Activated T-cell treated with anti-CD3 and anti-CD28 coated beads, Interleukin-2, amount 50 U/mL, for 72 hours (primary cell): ENCODE measurements at regions not wholly inside any gene's neighbourhood (a gene's known extent, or its start where the extent isn't known, plus 50 kb on each side); places are given as distances from the start of the nearest gene placed in this dataset.
A peak's percentile ranks its signal among the peaks of the same experiment; 100 is the strongest.

Source experiments
- ATAC-seq, 2 donors: fragments of 150-1000 bp; cut with Tn5 transposase; replicated peaks in 1 of 2; 2 replicates each; pipeline ENCODE4 v1.10.0; 2021; ENCODE audit warnings: moderate library complexity in 2 of 2, mild to moderate bottlenecking in 1 of 2
- DNase-seq, 2 donors: peaks; one replicate each; pipeline ENCODE4 v3.0.0; 2021 to 2022; ENCODE audit warnings: mixed read lengths in 1 of 2
- H3K27ac Mint-ChIP-seq: one replicate; pipeline ENCODE4 v1.8.0; 2022; ENCODE audit warnings: mild to moderate bottlenecking, moderate library complexity, mixed read lengths
- H3K27me3 Mint-ChIP-seq: one replicate; pipeline ENCODE4 v1.8.0; 2022; ENCODE audit warnings: low read depth, mixed read lengths
- H3K36me3 Mint-ChIP-seq, 2 donors: one replicate each; pipeline ENCODE4 v1.8.0; 2022; ENCODE audit warnings: mixed read lengths in 2 of 2, mild to moderate bottlenecking in 1 of 2; ENCODE audit not compliant: insufficient read depth in 2 of 2
- H3K4me1 Mint-ChIP-seq: one replicate; pipeline ENCODE4 v1.8.0; 2022; ENCODE audit warnings: low read depth, mixed read lengths
- H3K4me3 Mint-ChIP-seq, 2 donors: one replicate each; pipeline ENCODE4 v1.8.0; 2022; ENCODE audit warnings: mild to moderate bottlenecking in 2 of 2, mixed read lengths in 2 of 2, moderate library complexity in 2 of 2
- H3K9me3 Mint-ChIP-seq, 2 donors: one replicate each; pipeline ENCODE4 v1.8.0; 2022; ENCODE audit warnings: mixed read lengths in 2 of 2

GRCh38 chr2:212692466-212692865 is 153.9 kb upstream of the ERBB4 start:
- Mint-ChIP-seq H3K36me3 (no peaks in the 10 kb centered on the region), H3K27me3 (no peaks in the 10 kb centered on the region), H3K27ac (no peak overlapping the region), H3K4me1 (no peaks in the 10 kb centered on the region), H3K9me3 (no peaks in the 10 kb centered on the region), H3K4me3 (no peak overlapping the region)
- ATAC-seq (no peak), DNase-seq (no peak)

- no peaks in the 10 kb centered on the region for H3K4me1 Mint-ChIP-seq
- no peaks in the 10 kb centered on the region for H3K36me3 Mint-ChIP-seq
- ATAC-seq (peak in 1 of 2 donors; percentile 34), DNase-seq (peak; percentile 47 to 58)
- H3K4me3 Mint-ChIP-seq: no peak overlapping the region
- no peak overlapping the region for H3K27ac Mint-ChIP-seq
- no peaks in the 10 kb centered on the region for H3K27me3 Mint-ChIP-seq
- H3K9me3 Mint-ChIP-seq: no peaks in the 10 kb centered on the region
These were observed 147.8 kb upstream of the ERBB4 start for GRCh38 chr2:212686285-212686895.

- DNase-seq (no peak), ATAC-seq (no peak)
- Mint-ChIP-seq H3K27ac (no peak overlapping the region), H3K4me3 (no peak overlapping the region), H3K9me3 (no peaks in the 10 kb centered on the region), H3K27me3 (no peaks in the 10 kb centered on the region), H3K4me1 (no peaks in the 10 kb centered on the region), H3K36me3 (no peaks in the 10 kb centered on the region)
These were observed 144.9 kb upstream of the ERBB4 start for GRCh38 chr2:212683346-212684097.

- no peak overlapping the region for H3K4me3 Mint-ChIP-seq
- no peak for ATAC-seq
These were observed 144.3 kb upstream of the ERBB4 start for GRCh38 chr2:212682937-212683336.

GRCh38 chr2:212677466-212677865 is 138.9 kb upstream of the ERBB4 start:
- DNase-seq: no peak
- Mint-ChIP-seq H3K4me3 (no peak overlapping the region), H3K4me1 (no peaks in the 10 kb centered on the region), H3K27ac (no peak overlapping the region), H3K36me3 (no peaks in the 10 kb centered on the region), H3K27me3 (peaks cover 11% of the 10 kb centered on the region), H3K9me3 (no peaks in the 10 kb centered on the region)
- ATAC-seq: no peak

More at GRCh38 chr2:212682937-212683336, 144.3 kb upstream of the ERBB4 start:
- H3K27ac Mint-ChIP-seq: no peak overlapping the region
- H3K27me3 Mint-ChIP-seq: no peaks in the 10 kb centered on the region
- H3K36me3 Mint-ChIP-seq: no peaks in the 10 kb centered on the region
- H3K9me3 Mint-ChIP-seq: no peaks in the 10 kb centered on the region
- no peak for DNase-seq
- no peaks in the 10 kb centered on the region for H3K4me1 Mint-ChIP-seq

GRCh38 chr2:212672186-212672585 is 133.6 kb upstream of the ERBB4 start:
- H3K27me3 Mint-ChIP-seq: peaks cover 5% of the 10 kb centered on the region
- no peak overlapping the region for H3K4me3 Mint-ChIP-seq
- no peaks in the 10 kb centered on the region for H3K4me1 Mint-ChIP-seq
- no peak for ATAC-seq
- DNase-seq: no peak
- no peaks in the 10 kb centered on the region for H3K36me3 Mint-ChIP-seq
- no peak overlapping the region for H3K27ac Mint-ChIP-seq
- no peaks in the 10 kb centered on the region for H3K9me3 Mint-ChIP-seq

GRCh38 chr2:212669761-212670160 is 131.2 kb upstream of the ERBB4 start:
- DNase-seq: no peak
- Mint-ChIP-seq H3K4me1 (no peaks in the 10 kb centered on the region), H3K9me3 (no peaks in the 10 kb centered on the region), H3K4me3 (no peak overlapping the region), H3K27me3 (no peaks in the 10 kb centered on the region), H3K27ac (no peak overlapping the region), H3K36me3 (no peaks in the 10 kb centered on the region)
- ATAC-seq: no peak

- H3K36me3 Mint-ChIP-seq: no peaks in the 10 kb centered on the region
- no peak overlapping the region for H3K4me3 Mint-ChIP-seq
- H3K4me1 Mint-ChIP-seq: no peaks in the 10 kb centered on the region
- ATAC-seq (no peak), DNase-seq (no peak)
- H3K27me3 Mint-ChIP-seq: no peaks in the 10 kb centered on the region
- H3K27ac Mint-ChIP-seq: no peak overlapping the region
- H3K9me3 Mint-ChIP-seq: no peaks in the 10 kb centered on the region
These were observed 129.2 kb upstream of the ERBB4 start for GRCh38 chr2:212667751-212668316.

- Mint-ChIP-seq H3K27me3 (no peaks in the 10 kb centered on the region), H3K36me3 (no peaks in the 10 kb centered on the region), H3K27ac (no peak overlapping the region), H3K4me3 (no peak overlapping the region), H3K9me3 (no peaks in the 10 kb centered on the region), H3K4me1 (no peaks in the 10 kb centered on the region)
- ATAC-seq (no peak), DNase-seq (no peak)
These were observed 127.3 kb upstream of the ERBB4 start for GRCh38 chr2:212665948-212666347.

- H3K27me3 Mint-ChIP-seq: no peaks in the 10 kb centered on the region
- DNase-seq (no peak), ATAC-seq (no peak)
- H3K4me3 Mint-ChIP-seq: no peak overlapping the region
- peaks cover 0 to 1% of the 10 kb centered on the region in 2 donors for H3K36me3 Mint-ChIP-seq
- H3K9me3 Mint-ChIP-seq: no peaks in the 10 kb centered on the region
- H3K4me1 Mint-ChIP-seq: no peaks in the 10 kb centered on the region
- H3K27ac Mint-ChIP-seq: no peak overlapping the region
These were observed 120.8 kb upstream of the ERBB4 start for GRCh38 chr2:212659441-212659840.

GRCh38 chr2:212649646-212650045 is 111.0 kb upstream of the ERBB4 start:
- Mint-ChIP-seq H3K27me3 (no peaks in the 10 kb centered on the region), H3K36me3 (no peaks in the 10 kb centered on the region), H3K4me3 (no peak overlapping the region), H3K27ac (no peak overlapping the region), H3K9me3 (peaks cover 0 to 2% of the 10 kb centered on the region in 2 donors), H3K4me1 (no peaks in the 10 kb centered on the region)
- DNase-seq (no peak), ATAC-seq (no peak)

GRCh38 chr2:212646698-212647366 is 108.2 kb upstream of the ERBB4 start:
- no peak overlapping the region for H3K27ac Mint-ChIP-seq
- no peaks in the 10 kb centered on the region for H3K4me1 Mint-ChIP-seq
- peaks cover 0 to 5% of the 10 kb centered on the region in 2 donors for H3K9me3 Mint-ChIP-seq
- H3K27me3 Mint-ChIP-seq: no peaks in the 10 kb centered on the region
- no peak overlapping the region for H3K4me3 Mint-ChIP-seq
- ATAC-seq (no peak), DNase-seq (no peak)
- H3K36me3 Mint-ChIP-seq: no peaks in the 10 kb centered on the region

GRCh38 chr2:212644195-212644837 is 105.7 kb upstream of the ERBB4 start:
- Mint-ChIP-seq H3K4me3 (no peak overlapping the region), H3K36me3 (no peaks in the 10 kb centered on the region), H3K4me1 (no peaks in the 10 kb centered on the region), H3K27ac (no peak overlapping the region), H3K27me3 (no peaks in the 10 kb centered on the region), H3K9me3 (peaks cover 0 to 4% of the 10 kb centered on the region in 2 donors)
- ATAC-seq: no peak
- DNase-seq: no peak
